HG03135 (cell line): ENCODE measurements at regions not wholly inside any gene's neighbourhood (a gene's known extent, or its start where the extent isn't known, plus 50 kb on each side); places are given as distances from the start of the nearest gene placed in this dataset.

ENCODE experiments used
- ATAC-seq: cut with Tn5 transposase; IDR thresholded peaks from one replicate; pipeline ENCODE4 v1.9.1; 2021; ENCODE audit warnings: mild to moderate bottlenecking, moderate library complexity; ENCODE audit not compliant: unreplicated experiment

DNA sequence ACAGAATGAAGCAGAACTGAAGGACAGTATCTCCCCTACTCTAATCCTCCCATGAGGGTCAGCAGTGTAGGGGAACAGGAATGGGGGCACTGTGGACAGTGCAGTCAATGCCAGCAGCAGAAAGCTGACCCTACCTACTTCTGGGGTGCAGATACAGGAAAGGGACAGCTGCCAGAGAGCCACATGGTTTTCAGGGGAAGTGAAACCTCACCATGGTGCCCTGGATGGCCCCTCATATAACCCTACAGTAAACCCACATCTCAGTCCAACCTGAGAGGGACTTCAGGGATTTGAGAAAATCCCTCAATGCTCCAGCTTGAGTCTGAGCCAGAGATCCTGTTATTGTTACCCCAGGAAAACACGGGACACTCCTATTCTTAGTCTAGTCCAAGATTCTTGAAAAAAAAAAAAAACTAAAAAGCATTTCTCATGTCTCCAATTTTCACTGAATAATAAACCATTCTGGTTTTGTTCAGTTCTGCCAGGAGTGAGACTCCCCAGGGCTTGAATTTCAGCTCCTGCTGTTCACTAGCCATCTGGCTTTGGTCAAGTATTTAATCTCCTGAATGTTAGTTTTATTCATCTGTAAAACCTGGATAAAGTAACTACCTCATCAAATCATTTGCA is 511.6 kb upstream of the ARGLU1 start:
- ATAC-seq, result no peak

DNA sequence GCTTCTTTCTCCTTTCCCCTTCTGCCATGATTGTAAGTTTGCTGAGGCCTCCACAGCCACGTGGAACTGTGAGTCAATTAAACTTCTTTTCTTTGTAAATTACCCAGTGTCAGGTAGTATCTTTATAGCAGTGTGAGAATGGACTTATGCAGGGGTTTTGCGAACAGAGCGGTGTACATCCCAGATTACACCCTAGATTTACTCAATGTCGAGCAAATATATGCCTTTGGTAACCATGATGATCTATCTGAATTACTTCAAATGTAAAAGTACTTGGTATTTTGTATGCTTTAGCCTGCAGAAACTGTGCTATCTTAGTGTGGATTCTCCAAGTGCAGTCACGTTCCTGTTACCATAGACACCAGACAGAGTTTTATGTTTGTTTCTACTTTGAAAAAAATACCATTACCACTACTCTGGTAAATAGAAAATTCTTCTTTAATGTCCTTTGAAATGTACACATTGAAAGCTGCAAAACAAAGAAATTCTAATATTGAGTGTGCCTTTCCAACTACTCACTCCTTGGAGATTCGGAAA is 510.4 kb upstream of the ARGLU1 start:
- no peak for ATAC-seq

DNA sequence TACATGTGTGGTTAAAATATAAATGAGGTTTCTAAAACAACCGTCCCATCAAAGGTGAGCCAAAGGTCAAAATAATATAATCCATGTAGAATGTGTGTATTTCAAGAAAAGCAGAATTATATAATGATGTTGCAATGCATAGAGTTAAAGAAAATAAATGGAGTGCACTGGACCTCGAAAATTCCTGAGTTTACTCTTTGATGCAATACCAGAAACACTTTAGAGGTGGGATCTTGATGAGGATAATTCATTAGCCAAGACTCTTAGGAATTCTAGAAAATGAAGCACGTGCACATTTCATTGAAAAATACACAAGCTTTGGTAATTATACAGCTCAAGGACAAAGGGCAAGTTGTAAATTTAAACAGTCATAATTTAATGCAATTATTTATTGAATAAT is 508.9 kb upstream of the ARGLU1 start:
- no peak for ATAC-seq

DNA sequence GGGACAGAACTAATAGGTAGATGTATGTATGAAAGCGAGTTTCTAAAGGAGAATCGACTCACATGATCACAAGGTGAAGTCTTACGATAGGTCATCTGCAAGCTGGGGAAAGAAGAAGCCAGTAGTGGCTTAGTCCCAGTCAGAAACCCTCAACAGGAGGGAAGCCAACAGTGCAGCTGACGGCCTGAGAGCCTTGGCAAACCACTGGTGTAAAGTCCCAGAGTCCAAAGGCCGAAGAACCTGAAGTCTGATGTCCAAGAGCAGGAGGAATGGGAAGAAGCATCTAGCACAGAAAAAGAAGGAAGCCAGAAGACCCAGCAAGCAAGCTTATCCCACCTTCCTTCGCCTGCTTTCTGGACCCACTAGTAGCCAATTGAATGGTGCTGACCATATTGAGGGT is 507.6 kb upstream of the ARGLU1 start:
- ATAC-seq, result no peak

DNA sequence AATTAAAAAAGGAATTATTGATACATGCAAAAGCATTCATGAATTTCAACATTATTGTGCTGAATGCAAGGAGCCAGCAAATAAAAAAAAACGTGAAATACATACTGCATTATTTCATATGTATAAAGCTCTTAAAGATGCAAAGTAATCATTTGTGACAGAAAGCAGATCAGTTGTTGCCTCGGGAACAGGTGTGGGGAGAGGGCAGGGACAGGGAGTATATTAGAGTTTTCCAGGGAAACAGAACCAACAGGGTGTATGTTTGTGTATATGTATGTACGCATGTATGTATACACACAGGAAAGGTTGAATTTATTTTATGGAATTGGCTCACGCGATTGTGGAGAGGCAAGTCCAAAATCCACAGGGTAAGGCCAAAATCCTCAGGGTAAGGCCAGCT is 502.9 kb upstream of the ARGLU1 start:
- no peak for ATAC-seq

DNA sequence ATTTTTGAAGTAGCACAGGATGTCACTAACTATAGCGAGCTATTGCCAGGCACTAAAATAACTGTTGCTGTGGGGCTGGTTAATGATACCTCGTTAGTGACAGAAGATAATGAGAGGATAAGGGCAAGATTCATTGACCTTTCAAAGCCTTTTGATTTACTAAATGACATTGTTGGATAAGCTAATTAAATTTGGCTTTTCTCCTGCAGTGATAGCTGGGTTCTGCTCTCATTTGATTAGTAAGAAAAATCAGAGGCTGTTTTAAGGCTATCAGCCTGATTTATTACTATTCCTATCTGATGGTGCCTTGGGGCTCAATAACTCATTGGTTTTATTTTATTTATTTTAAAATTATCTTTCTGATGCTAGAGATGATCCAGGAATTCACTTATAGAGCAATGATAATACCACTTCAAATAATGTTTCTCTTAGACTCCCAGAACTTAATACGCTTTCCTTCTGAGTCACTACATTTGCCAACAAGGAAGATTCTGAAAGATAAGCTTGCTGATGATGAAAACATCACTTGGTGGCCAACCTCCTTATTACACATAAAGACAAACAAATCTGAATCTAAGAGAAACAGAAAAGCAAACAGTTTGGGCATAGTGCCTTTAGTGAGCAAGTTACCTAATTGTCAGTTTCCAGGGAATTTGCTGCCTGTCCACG is 501.3 kb upstream of the ARGLU1 start:
- no peak for ATAC-seq

DNA sequence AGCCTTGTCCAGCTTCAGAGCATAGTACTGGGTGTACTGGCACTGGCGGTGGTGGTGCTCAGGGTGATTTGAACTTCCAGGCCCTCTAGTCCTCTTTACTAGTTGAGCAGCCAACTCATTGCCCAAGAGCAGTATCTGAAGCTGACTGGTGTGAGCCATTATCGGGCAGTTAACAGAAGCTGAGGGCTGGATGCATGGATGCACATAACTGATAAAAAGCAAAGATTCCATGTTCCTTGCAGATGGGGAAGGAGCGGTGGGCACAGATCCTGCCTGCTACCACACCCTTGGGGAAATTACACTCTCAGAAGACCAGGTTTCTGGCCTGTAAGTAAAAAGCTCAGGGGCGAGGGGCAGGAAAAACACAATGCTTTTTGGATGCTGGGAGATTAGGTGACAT is 499.4 kb upstream of the ARGLU1 start:
- ATAC-seq, result no peak

DNA sequence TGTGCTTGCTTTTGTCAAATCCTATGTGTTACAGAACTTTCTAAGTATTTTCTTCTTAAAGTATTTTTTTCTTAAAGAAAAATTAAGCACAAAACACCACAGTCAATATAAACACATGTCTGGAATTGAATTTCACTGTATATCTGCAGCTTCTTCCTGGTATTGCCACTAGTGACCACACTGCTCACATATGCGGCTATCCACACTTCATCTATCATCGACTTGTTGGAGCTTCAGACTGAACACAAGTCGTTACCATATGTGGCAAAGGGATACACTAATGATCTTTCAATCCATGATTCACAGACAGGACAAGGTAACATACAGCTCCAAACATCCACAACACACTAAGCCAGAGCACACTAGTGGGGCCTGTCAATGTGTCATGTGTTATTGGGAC is 498.4 kb upstream of the ARGLU1 start:
- no peak for ATAC-seq

DNA sequence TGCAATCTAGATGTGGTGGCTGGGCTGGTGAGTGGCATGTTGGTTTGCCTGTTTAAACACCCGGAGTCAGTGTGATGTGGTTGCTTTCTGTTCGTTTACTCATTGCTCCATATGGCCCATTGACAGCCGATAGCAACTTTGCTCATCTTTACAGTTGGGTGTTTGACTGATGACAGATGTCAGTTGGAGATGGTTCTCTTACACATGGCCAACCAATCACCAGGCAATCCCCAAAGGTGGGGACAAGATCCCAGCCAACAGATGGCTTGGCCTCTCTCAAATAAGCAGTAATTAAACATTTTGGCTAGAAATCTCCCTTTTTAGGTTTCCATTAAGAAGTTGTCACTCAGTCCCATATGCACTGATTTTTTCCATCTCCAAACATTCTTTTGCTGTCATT is 497.1 kb upstream of the ARGLU1 start:
- ATAC-seq, result no peak

DNA sequence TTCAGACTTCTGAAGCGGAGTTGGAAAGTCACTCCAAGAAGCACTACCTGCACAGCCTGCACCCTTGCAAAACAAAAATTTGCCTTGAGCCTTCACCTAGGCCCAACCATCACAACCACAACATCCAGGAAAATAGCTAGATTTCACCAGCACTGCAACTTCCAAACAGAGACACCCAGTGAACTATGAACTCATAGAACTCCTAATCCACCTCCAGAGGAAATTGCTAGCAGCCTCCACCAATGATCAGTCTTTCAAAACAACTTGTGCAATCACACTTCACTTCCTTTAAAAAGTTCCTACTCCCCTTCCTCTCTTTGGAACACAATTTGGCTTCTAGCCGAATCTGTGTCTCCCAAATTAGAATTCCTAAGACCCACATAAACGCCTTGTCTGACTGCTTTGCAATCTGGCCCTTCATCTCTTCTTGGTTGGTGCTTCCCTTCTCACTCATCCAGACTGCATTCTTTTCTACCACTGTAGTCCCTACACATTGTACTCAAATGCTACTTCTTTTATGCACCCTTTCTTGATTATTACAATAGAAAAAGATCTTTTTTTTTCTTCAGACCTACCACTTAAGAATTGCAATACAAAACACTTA is 489.2 kb upstream of the ARGLU1 start:
- ATAC-seq, result no peak

DNA sequence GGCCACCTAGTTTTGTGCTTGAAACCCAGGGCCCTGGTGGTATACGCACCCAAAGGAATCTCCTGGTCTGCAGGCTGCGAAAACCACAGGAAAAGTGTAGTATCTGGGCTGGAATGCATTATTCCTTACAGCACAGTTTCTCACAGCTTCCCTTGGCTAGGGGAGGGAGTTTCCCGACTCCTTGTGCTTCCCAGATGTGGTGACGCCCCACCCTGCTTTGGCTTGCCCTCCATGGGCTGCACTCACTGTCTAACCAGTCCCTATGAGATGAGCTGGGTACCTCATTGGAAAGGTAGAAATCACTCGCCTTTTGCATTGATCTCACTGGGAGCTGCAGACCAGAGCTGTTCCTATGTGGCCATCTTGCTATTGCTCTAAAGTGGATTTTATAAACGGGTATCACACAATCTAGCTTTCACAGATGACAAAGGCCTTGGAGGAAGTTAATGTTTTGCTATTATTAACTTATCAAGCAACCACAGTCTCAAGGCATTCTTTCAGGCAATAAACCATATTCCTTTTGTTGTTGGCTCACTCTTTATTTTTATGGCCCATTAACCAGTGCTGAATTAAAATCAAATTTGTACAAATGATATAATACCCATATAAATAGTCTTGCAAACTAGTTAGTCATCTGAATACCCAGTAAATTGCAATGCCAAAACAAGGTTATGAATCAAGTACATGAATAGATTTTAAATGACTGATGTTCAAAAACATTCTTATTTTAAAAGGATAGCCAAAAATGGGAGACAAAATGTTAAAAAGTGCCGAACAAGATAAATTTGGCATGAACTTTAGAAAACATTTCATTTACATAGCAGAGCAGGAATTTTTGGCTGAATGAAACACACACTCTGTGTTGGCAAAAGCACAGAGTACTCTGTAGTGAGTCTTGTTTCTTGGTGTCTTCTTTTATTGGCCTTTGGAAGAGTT is 475.4 kb upstream of the ARGLU1 start:
- no peak for ATAC-seq

DNA sequence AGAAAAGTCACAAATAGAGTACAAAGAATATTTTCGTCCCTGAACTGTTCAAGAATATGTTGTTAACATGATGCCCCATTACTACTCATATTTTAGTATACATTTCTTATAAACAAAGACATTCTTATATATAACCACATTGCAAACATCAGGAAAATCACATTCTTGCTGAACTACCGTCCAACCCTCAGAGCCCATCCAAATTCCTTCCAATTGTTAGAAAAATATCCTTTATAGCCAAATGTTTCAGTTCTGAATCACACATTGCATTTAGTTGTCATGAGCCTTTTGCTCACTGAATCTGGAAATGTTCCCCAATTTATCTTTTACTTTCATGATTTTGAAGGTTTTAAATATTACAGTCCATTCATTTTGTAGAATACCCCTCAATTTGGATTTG is 467.8 kb upstream of the ARGLU1 start:
- no peak for ATAC-seq

DNA sequence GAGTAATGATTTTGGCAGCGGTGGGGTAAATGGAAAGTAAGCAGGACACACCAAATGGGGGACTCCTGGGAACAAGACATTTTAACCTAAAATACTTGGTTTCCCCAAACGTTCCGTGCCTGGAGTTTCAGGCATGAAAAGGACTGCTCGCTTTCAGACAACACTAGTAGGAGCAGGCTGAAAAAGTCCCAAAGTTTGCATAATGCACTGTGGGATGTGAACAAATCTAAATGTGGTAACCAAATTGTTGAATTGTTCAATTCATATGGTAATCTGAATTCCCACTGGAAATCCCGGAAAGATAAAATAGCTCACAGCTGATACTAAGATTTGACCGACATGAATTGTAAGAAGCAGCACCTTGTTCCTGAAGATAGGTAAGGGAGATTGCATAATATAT is 467.2 kb upstream of the ARGLU1 start:
- no peak for ATAC-seq

DNA sequence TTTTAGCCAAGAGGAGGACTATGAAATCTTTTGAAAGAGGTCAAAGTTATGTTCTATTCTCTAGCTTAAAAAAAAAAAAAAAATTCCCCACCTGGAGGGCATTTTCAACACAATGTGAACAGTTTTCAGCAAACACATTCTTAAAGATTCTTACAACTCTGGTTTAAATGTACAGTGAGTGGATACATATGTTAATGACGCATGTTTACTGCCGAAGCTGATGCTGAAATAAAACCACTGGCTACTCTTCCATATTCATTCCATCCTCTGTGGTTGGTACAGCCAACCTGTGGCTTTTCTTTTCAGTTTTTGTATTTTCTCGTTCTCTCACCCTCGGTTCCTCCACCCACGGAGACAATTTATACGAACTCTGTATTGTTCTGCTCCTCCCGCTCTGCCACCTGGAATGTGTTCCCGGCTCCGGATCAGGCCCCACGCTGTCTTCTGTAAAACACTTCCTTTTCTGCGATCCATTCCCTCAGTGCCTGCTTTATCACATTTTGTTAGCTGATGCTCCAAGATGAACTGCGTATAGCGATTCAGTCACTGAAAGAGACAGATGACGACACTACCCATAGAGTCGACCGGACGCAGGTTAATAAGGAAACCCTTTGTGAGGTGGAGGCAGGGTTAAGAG is 466.4 kb upstream of the ARGLU1 start:
- ATAC-seq, result no peak

DNA sequence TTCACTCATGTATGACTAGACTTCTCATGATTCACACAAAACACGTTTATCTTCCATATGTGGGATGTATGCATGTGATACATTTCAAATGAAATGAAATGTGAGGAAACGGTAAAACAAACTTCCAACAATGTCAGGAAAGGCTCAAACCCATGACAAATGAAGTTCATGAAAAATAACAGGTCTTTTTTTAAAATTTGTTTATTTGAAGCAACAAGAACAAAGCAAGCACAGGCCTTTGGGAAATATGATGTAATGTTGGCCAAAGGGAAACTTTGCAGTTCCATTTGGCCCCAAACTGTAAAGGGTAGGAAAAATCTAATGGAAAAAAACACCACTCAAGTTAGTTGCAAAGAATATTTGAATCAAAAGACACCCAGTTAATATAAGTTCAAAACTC is 463.8 kb upstream of the ARGLU1 start:
- ATAC-seq, result no peak

DNA sequence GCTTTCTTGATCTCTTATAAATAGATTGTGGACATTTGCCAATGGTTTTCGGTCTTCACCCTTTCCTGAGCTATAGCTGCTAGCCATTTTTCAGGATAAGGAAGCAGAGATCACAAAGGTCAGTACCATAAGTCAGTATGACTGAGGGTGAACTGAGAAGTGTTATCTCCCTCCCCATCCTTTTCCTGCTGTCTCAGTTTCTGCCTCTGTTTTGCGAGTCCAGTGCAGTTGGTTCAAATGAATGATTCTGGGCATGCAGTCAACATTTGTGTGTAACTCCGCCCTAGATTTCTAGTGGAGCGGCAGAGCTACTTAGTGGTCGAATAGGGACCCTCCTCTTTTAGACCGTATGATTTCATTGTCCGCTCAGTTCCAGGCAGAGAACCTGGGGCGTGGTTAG is 460.8 kb upstream of the ARGLU1 start:
- ATAC-seq, result no peak

DNA sequence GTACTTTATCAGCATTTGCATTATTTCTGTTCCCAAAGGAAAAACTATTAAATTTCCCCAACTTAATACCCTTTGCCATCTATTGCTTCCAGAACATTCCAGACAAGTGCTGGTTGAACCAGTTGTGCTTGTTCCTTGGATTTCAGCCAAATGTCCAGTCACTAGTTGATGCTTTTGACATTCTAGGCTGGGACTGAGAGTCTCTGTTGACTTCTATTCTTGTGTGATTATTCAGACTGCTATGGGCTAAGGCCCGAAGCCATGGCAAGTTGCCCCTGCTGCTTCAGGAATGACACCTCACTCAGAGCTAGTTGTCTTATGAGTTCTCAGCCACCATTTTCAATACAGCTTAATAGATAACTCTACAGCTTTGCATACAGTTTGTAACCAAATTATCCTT is 458.1 kb upstream of the ARGLU1 start:
- ATAC-seq, result no peak

DNA sequence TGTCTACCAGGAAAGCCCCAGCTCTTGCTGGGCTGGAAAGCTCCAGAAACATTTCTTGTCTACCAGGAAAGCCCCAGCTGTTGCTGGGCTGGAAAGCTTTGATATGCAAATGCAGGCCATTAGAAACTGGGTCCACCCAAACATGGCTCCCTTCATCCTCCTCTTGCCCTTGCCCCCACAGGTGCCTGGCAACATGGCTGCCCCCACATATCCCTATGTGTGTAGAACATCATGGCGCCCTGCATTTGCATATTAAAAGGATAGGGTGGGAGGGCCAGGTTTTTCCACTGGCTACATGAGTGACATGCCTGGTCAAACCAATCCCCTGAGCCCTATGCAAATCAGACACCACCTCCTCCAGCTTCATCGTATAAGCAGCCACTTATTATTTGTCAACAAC is 455.4 kb upstream of the ARGLU1 start:
- ATAC-seq, result no peak

DNA sequence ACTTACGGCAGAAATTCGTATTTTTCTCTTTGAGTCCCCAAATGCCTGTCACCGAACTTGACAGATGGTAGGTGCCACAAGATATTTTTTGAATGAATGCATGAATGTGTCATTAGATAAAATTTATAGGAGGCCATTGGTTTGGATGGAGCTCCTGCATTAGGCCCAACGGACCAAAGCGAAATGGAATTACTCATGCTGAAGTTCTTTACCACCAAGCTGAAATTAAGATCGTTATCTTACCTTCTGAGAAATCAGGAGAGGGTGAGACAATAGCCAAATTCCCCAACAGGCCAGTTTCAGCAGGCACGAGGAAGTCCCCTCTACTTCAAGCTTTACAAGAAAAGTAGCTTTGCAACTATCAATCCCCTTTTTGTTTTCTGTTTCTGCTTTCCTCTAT is 452.5 kb upstream of the ARGLU1 start:
- ATAC-seq, result no peak

DNA sequence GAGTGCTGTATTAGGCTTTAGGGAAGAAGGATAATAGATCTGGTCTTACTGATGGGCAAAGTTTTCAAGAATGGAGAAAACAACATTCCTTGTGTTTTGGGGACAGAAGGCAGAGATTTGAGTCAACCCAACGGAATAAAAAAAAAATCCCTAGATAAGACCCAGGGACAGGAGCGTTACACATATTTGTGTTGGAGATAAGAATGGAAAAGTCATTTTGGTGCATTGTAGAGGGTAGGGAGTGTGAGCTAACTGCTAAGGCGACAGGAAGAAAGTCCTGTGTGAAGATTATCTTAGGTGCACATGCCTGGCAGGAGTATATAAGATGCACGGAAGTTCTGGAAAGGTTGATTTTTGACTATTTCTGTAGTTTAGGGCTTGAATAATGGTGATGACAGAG is 450.3 kb upstream of the ARGLU1 start:
- ATAC-seq, result no peak

DNA sequence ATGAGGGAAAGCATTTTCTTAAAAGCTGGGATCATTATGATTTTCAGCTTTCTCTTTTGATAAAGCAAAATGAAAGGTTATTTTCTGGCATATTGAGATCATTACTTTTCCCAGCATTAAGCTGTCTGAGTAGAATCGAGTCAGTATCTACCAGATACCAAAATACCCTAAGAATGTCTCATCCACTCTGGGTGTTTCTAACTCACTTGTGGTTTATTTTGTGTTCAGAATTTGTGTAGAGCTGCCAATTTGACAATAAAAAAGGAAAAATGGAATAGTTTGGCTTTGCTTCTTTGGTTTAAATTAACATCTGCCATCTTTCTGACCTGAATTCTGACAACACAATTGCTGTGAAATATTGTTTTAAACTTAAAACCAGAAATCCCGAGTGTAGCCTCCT is 438.7 kb upstream of the ARGLU1 start:
- no peak for ATAC-seq
